Gastrocnemius medialis (tissue), 4 donors: ENCODE measurements at regions not wholly inside any gene's neighbourhood (a gene's known extent, or its start where the extent isn't known, plus 50 kb on each side); places are given as distances from the start of the nearest gene placed in this dataset.

Source experiments
- ATAC-seq, 2 donors: fragments of 150-250 bp; one replicate each; pipeline ENCODE4 v1.9.1; 2016
- DNase-seq, 2 donors: peaks; one replicate each; pipeline ENCODE4 v3.0.0-alpha.2; 2019
- H3K27ac ChIP-seq, 4 donors: fragments of 200-600 bp; sonication (generic); 1 replicate in 1 of 4; 2 replicates in 3 of 4; pipeline ENCODE4 v1.5.1; 2016 to 2018; ENCODE audit warnings: mild to moderate bottlenecking in 2 of 4, moderate library complexity in 1 of 4
- H3K27me3 ChIP-seq, 3 donors: fragments of 200-600 bp; sonication (generic) in 2 of 3; 1 replicate in 1 of 3; 2 replicates in 2 of 3; pipeline versions ENCODE4 v1.5.1 to v1.6.0; 2016 to 2019; ENCODE audit warnings: mild to moderate bottlenecking in 1 of 3, moderate library complexity in 1 of 3
- H3K36me3 ChIP-seq, 2 donors: fragments of 200-600 bp; sonication (generic) in 1 of 2; one replicate each; pipeline ENCODE4 v1.5.1; 2017 to 2018
- H3K4me1 ChIP-seq, 2 donors: fragments of 200-600 bp; sonication (generic) in 1 of 2; one replicate each; pipeline ENCODE4 v1.5.1; 2016 to 2017; ENCODE audit warnings: mild to moderate bottlenecking in 2 of 2
- H3K4me3 ChIP-seq, 4 donors: fragments of 200-600 bp; sonication (generic) in 3 of 4; 1 replicate in 1 of 4; 2 replicates in 3 of 4; pipeline ENCODE4 v1.5.1; 2016 to 2019; ENCODE audit warnings: mild to moderate bottlenecking in 2 of 4
- H3K9me3 ChIP-seq, 3 donors: fragments of 200-600 bp; sonication (generic) in 2 of 3; 1 replicate in 1 of 3; 2 replicates in 2 of 3; pipeline ENCODE4 v1.5.1; 2016 to 2019
- POLR2A ChIP-seq, 2 donors: fragments of 450-650 bp; IDR thresholded peaks; one replicate each; pipeline ENCODE4 v1.6.1; 2017; ENCODE audit warnings: antibody characterized with exemption in 2 of 2, mild to moderate bottlenecking in 2 of 2, moderate library complexity in 2 of 2
- in situ Hi-C, 4 donors: fragments of 200-750 bp; cut with MboI; loops; one replicate each; pipeline versions ENCODE4 v1.15.0 to v1.8.0; 2017; ENCODE audit warnings: low sequenced_read_pairs in 4 of 4
- intact Hi-C: fragments of 100-400 bp; cut with DNase I; formaldehyde crosslinking; loops from one replicate; pipeline ENCODE4 v1.15.1; 2023; ENCODE audit warnings: low total_unique reads
- TF ChIP-seq, protein P1 (sequence below), 5 experiments: fragments of 450-650 bp in 3 of 5; fragments of 200-600 bp in 2 of 5; sonication (generic) in 2 of 5; IDR thresholded peaks in 4 of 5; conservative IDR thresholded peaks in 1 of 5; 1 replicate in 4 of 5; 2 replicates in 1 of 5; pipeline ENCODE4 v1.5.1; 2016 to 2019; ENCODE audit warnings: antibody characterized with exemption in 5 of 5, mild to moderate bottlenecking in 3 of 5, moderate library complexity in 3 of 5

DNA sequence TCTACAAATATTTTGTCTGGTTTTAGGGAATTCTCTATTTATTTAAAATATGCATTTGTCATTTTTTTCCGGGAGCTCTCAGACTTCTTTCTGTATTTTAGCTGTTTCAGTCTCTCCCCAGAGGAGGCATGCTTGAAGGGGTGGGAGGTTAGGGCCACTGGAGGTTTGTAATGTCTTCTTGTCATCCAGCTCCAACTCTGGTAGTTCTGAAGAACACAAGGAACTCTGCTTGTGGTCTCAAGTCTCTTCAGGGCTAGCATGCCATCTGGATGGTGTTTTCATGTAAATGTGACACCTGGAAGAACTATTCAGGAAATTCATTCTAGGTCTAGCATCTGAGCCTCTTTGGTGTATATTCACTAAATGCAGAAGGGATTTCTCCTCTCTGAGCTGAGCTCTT, 518.4 kb upstream of the DCC start:
- ATAC-seq (no peak), DNase-seq (no peak)
- intact Hi-C loops: no loop called here
- H3K9me3 ChIP-seq: no peaks in the 10 kb centered on the region
- H3K4me1 ChIP-seq: no peaks in the 10 kb centered on the region
- no peak overlapping the region for H3K27ac ChIP-seq
- in situ Hi-C loops: no loop called here
- no peak for TF ChIP-seq POLR2A (IDR thresholded peaks at IDR 0.05)
- TF ChIP-seq, protein P1, sequence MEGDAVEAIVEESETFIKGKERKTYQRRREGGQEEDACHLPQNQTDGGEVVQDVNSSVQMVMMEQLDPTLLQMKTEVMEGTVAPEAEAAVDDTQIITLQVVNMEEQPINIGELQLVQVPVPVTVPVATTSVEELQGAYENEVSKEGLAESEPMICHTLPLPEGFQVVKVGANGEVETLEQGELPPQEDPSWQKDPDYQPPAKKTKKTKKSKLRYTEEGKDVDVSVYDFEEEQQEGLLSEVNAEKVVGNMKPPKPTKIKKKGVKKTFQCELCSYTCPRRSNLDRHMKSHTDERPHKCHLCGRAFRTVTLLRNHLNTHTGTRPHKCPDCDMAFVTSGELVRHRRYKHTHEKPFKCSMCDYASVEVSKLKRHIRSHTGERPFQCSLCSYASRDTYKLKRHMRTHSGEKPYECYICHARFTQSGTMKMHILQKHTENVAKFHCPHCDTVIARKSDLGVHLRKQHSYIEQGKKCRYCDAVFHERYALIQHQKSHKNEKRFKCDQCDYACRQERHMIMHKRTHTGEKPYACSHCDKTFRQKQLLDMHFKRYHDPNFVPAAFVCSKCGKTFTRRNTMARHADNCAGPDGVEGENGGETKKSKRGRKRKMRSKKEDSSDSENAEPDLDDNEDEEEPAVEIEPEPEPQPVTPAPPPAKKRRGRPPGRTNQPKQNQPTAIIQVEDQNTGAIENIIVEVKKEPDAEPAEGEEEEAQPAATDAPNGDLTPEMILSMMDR (IDR thresholded peaks at IDR 0.05 in 4 of 5, conservative IDR thresholded peaks at IDR 0.05 in 1 of 5): no peak
- H3K4me3 ChIP-seq: no peak overlapping the region
- no peaks in the 10 kb centered on the region for H3K27me3 ChIP-seq
- H3K36me3 ChIP-seq: no peaks in the 10 kb centered on the region

DNA sequence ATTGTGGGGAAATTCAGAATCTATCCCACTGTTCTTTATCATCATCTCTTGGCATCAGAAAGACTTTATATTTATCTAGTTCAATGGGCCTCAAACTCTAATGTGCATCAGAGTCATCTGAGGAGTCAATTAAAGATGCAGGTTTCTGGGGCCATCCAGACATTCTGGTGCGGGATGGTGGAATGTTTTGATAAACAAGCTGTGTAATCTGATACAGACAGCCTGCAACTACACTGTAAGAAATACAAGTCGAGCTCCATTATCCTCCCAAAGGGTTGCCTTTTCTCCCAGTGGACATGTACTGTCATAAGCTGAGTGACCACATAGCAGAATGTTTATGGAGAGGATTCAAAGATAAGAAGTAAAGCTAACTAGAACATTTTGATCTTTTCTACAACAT, 515.3 kb upstream of the DCC start:
- in situ Hi-C loops (no loop called here), intact Hi-C loops (no loop called here)
- ATAC-seq: no peak
- H3K27me3 ChIP-seq: no peaks in the 10 kb centered on the region
- H3K36me3 ChIP-seq: no peaks in the 10 kb centered on the region
- H3K4me3 ChIP-seq: no peak overlapping the region
- no peaks in the 10 kb centered on the region for H3K4me1 ChIP-seq
- H3K9me3 ChIP-seq: no peaks in the 10 kb centered on the region
- no peak for DNase-seq
- TF ChIP-seq, protein P1 (IDR thresholded peaks at IDR 0.05 in 4 of 5, conservative IDR thresholded peaks at IDR 0.05 in 1 of 5): no peak
- TF ChIP-seq POLR2A (IDR thresholded peaks at IDR 0.05): no peak
- no peak overlapping the region for H3K27ac ChIP-seq

- Histone ChIP-seq H3K27ac (no peak overlapping the region), H3K4me3 (no peak overlapping the region), H3K27me3 (no peaks in the 10 kb centered on the region), H3K4me1 (no peaks in the 10 kb centered on the region), H3K36me3 (no peaks in the 10 kb centered on the region), H3K9me3 (no peaks in the 10 kb centered on the region)
- TF ChIP-seq, protein P1 (IDR thresholded peaks at IDR 0.05 in 4 of 5, conservative IDR thresholded peaks at IDR 0.05 in 1 of 5): no peak
- TF ChIP-seq POLR2A (IDR thresholded peaks at IDR 0.05): no peak
- ATAC-seq (no peak), DNase-seq (no peak)
- in situ Hi-C loops (no loop called here), intact Hi-C loops (no loop called here)
These were observed 506.1 kb upstream of the DCC start for GRCh38 chr18:51833850-51834249.

GRCh38 chr18:51848702-51849101, 491.3 kb upstream of the DCC start:
- TF ChIP-seq POLR2A (IDR thresholded peaks at IDR 0.05): no peak
- TF ChIP-seq, protein P1 (IDR thresholded peaks at IDR 0.05 in 4 of 5, conservative IDR thresholded peaks at IDR 0.05 in 1 of 5): no peak
- Histone ChIP-seq H3K27me3 (no peaks in the 10 kb centered on the region), H3K36me3 (no peaks in the 10 kb centered on the region), H3K4me1 (no peaks in the 10 kb centered on the region), H3K9me3 (no peaks in the 10 kb centered on the region), H3K4me3 (no peak overlapping the region), H3K27ac (no peak overlapping the region)
- ATAC-seq (no peak), DNase-seq (no peak)
- intact Hi-C loops: no loop called here
- in situ Hi-C loops: no loop called here

DNA sequence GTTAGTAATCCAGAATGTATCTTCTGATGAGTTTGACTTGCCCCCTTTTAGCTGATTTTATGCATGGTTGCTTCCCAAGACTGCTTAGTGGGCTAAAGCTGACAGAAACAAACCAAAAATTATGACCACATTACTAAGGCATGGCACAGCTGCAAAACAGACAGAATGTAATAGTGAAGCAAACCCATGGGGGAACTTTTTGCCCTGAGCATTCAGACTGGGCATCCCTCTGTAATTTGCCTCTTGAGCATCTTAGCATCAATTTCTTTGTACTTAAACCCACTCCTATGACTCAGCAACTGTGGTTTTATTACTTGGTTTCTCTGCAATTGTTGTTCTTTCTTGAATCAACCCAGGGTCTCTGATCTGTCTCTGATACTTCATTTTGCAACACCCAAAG, 487.3 kb upstream of the DCC start:
- intact Hi-C loops: no loop called here
- no peak for TF ChIP-seq POLR2A (IDR thresholded peaks at IDR 0.05)
- TF ChIP-seq, protein P1 (IDR thresholded peaks at IDR 0.05 in 4 of 5, conservative IDR thresholded peaks at IDR 0.05 in 1 of 5): no peak
- no peak for DNase-seq
- H3K4me1 ChIP-seq: no peaks in the 10 kb centered on the region
- ATAC-seq: no peak
- H3K36me3 ChIP-seq: no peaks in the 10 kb centered on the region
- no peak overlapping the region for H3K4me3 ChIP-seq
- in situ Hi-C loops: no loop called here
- no peak overlapping the region for H3K27ac ChIP-seq
- no peaks in the 10 kb centered on the region for H3K9me3 ChIP-seq
- H3K27me3 ChIP-seq: no peaks in the 10 kb centered on the region
